ENCODE measurements at regions not wholly inside any gene's neighbourhood (a gene's known extent, or its start where the extent isn't known, plus 50 kb on each side); places are given as distances from the start of the nearest gene placed in this dataset.

- no peak overlapping the region for H3K27ac ChIP-seq (ENCODE audit: poor library complexity, severe bottlenecking)
Measured at GRCh38 chr2:4415810-4416413, 712.5 kb downstream of the DCDC2C start.

GRCh38 chr2:4416431-4416830, 713.1 kb downstream of the DCDC2C start:
- H3K27me3 ChIP-seq (ENCODE audit: insufficient read depth, poor library complexity, severe bottlenecking) = no peaks in the 10 kb centered on the region
- H3K36me3 ChIP-seq (ENCODE audit: low read depth) = no peaks in the 10 kb centered on the region
- TF ChIP-seq CTCF (IDR thresholded peaks at IDR 0.05; ENCODE audit: poor library complexity, severe bottlenecking) = no peak
- H3K4me3 ChIP-seq (ENCODE audit: severe bottlenecking) = no peak overlapping the region
- H3K4me1 ChIP-seq (ENCODE audit: insufficient read depth, poor library complexity, severe bottlenecking) = no peaks in the 10 kb centered on the region
- no peak for DNase-seq (ENCODE audit: low spot score)
- ATAC-seq (ENCODE audit: low read depth) = no peak
- no peak overlapping the region for H3K27ac ChIP-seq (ENCODE audit: poor library complexity, severe bottlenecking)
- H3K9me3 ChIP-seq (ENCODE audit: severe bottlenecking) = no peaks in the 10 kb centered on the region

More at GRCh38 chr2:4415810-4416413, 712.5 kb downstream of the DCDC2C start:
- Histone ChIP-seq H3K36me3 (ENCODE audit: low read depth) (no peaks in the 10 kb centered on the region), H3K4me3 (ENCODE audit: severe bottlenecking) (no peak overlapping the region), H3K4me1 (ENCODE audit: insufficient read depth, poor library complexity, severe bottlenecking) (no peaks in the 10 kb centered on the region), H3K9me3 (ENCODE audit: severe bottlenecking) (no peaks in the 10 kb centered on the region), H3K27me3 (ENCODE audit: insufficient read depth, poor library complexity, severe bottlenecking) (no peaks in the 10 kb centered on the region)
- DNase-seq (ENCODE audit: low spot score) (no peak), ATAC-seq (ENCODE audit: low read depth) (no peak)
- no peak for TF ChIP-seq CTCF (IDR thresholded peaks at IDR 0.05; ENCODE audit: poor library complexity, severe bottlenecking)

GRCh38 chr2:4417771-4418170, 714.4 kb downstream of the DCDC2C start:
- Histone ChIP-seq H3K27ac (ENCODE audit: poor library complexity, severe bottlenecking) (no peak overlapping the region), H3K4me3 (ENCODE audit: severe bottlenecking) (no peak overlapping the region), H3K36me3 (ENCODE audit: low read depth) (no peaks in the 10 kb centered on the region), H3K9me3 (ENCODE audit: severe bottlenecking) (no peaks in the 10 kb centered on the region), H3K27me3 (ENCODE audit: insufficient read depth, poor library complexity, severe bottlenecking) (no peaks in the 10 kb centered on the region), H3K4me1 (ENCODE audit: insufficient read depth, poor library complexity, severe bottlenecking) (no peaks in the 10 kb centered on the region)
- no peak for TF ChIP-seq CTCF (IDR thresholded peaks at IDR 0.05; ENCODE audit: poor library complexity, severe bottlenecking)
- ATAC-seq (ENCODE audit: low read depth) (no peak), DNase-seq (ENCODE audit: low spot score) (no peak)

- no peaks in the 10 kb centered on the region for H3K9me3 ChIP-seq (ENCODE audit: severe bottlenecking)
- no peak for ATAC-seq (ENCODE audit: low read depth)
- H3K36me3 ChIP-seq (ENCODE audit: low read depth) = no peaks in the 10 kb centered on the region
- no peak for TF ChIP-seq CTCF (IDR thresholded peaks at IDR 0.05; ENCODE audit: poor library complexity, severe bottlenecking)
- no peaks in the 10 kb centered on the region for H3K4me1 ChIP-seq (ENCODE audit: insufficient read depth, poor library complexity, severe bottlenecking)
- H3K4me3 ChIP-seq (ENCODE audit: severe bottlenecking) = no peak overlapping the region
- no peaks in the 10 kb centered on the region for H3K27me3 ChIP-seq (ENCODE audit: insufficient read depth, poor library complexity, severe bottlenecking)
- H3K27ac ChIP-seq (ENCODE audit: poor library complexity, severe bottlenecking) = no peak overlapping the region
- no peak for DNase-seq (ENCODE audit: low spot score)
Measured at GRCh38 chr2:4420032-4420431, 716.7 kb downstream of the DCDC2C start.

GRCh38 chr2:4424153-4424552, 720.8 kb downstream of the DCDC2C start:
- Histone ChIP-seq H3K27me3 (ENCODE audit: insufficient read depth, poor library complexity, severe bottlenecking) (no peaks in the 10 kb centered on the region), H3K27ac (ENCODE audit: poor library complexity, severe bottlenecking) (no peak overlapping the region), H3K36me3 (ENCODE audit: low read depth) (no peaks in the 10 kb centered on the region), H3K9me3 (ENCODE audit: severe bottlenecking) (no peaks in the 10 kb centered on the region), H3K4me3 (ENCODE audit: severe bottlenecking) (no peak overlapping the region), H3K4me1 (ENCODE audit: insufficient read depth, poor library complexity, severe bottlenecking) (no peaks in the 10 kb centered on the region)
- DNase-seq (ENCODE audit: low spot score) (no peak), ATAC-seq (ENCODE audit: low read depth) (no peak)
- no peak for TF ChIP-seq CTCF (IDR thresholded peaks at IDR 0.05; ENCODE audit: poor library complexity, severe bottlenecking)
